OCI-LY1 (cell line): ENCODE measurements at regions not wholly inside any gene's neighbourhood (a gene's known extent, or its start where the extent isn't known, plus 50 kb on each side); places are given as distances from the start of the nearest gene placed in this dataset.

Source experiments
- CTCF ChIP-seq: fragments of 200-600 bp; sonication (generic), shearing (Covaris generic); IDR thresholded peaks from 2 replicates; pipeline ENCODE4 v1.5.1; 2017; ENCODE audit warnings: mild to moderate bottlenecking, antibody characterized with exemption, low read length, moderate library complexity, mixed read lengths
- EZH2 ChIP-seq: fragments of 200-600 bp; sonication (generic), shearing (Covaris generic); IDR thresholded peaks from 2 replicates; pipeline ENCODE4 v1.8.0; 2017; ENCODE audit warnings: borderline replicate concordance, mixed run types, mild to moderate bottlenecking, antibody characterized with exemption, low read length, moderate library complexity, mixed read lengths

GRCh38 chr5:56321236-56321881 is 88.2 kb upstream of the ANKRD55 start:
- no peak for TF ChIP-seq CTCF
- no peak for TF ChIP-seq EZH2
